ENCODE measurements at regions not wholly inside any gene's neighbourhood (a gene's known extent, or its start where the extent isn't known, plus 50 kb on each side); places are given as distances from the start of the nearest gene placed in this dataset.
"Not testable (repeated sequence)": the region's sequence is repeated elsewhere in the genome, so short reads cannot be mapped to it uniquely, and the experiment has no call there.

DNA sequence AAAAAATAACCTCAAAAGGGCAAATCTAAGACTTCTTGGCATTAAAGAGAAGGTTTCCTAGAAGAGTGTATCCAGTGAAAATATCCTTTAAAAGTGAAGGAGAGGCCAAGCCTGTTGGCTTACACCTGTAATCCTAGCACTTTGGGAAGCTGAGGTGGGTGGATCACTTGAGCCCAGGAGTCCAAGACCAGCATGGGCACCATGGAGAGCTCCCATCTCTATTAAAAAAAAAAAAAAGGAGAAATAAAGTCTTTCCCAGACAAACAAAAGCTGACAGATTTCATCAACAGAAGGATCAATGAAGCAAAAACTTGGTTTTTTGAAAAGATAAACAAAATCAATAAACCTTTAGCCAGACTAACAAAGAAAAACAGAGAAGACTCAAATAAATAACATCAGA is 67.6 kb upstream of the ZNF800 start:
- Histone ChIP-seq H3K4me1 (ENCODE audit: control insufficient read depth in 1 of 2, insufficient read depth in 2 of 2, low read length in 2 of 2) (no peaks in the 10 kb centered on the region), H3K4me3 (replicated peaks in 1 of 2; ENCODE audit: low read depth in 1 of 2, low read length in 2 of 2) (no peak overlapping the region), H3K36me3 (ENCODE audit: control insufficient read depth in 1 of 2, insufficient read depth in 2 of 2, low read length in 2 of 2) (no peaks in the 10 kb centered on the region), H3K9ac (ENCODE audit: low read length) (no peak overlapping the region), H3K79me2 (ENCODE audit: insufficient read depth, low read length) (no peaks in the 10 kb centered on the region), H3K27ac (ENCODE audit: low read depth, low read length) (no peak overlapping the region), H4K20me1 (ENCODE audit: insufficient read depth) (no peaks in the 10 kb centered on the region), H3K9me2 (ENCODE audit: insufficient read depth) (no peaks in the 10 kb centered on the region), H3K4me2 (ENCODE audit: low read length) (no peak overlapping the region), H3K9me3 (ENCODE audit: control insufficient read depth in 1 of 2, insufficient read depth in 1 of 2, low read depth in 1 of 2, low read length in 2 of 2) (peaks cover 0 to 6% of the 10 kb centered on the region in 2 experiments; a peak in 1 of 4 replicates), H3K27me3 (ENCODE audit: insufficient read depth, low read length) (0 out of 2 replicates have a peak, but pooled peaks cover 4% of the 10 kb centered on the region), H2AFZ (ENCODE audit: low read depth, low read length, poor library complexity, severe bottlenecking) (no peak overlapping the region)
- ATAC-seq: no peak
- no TSS peak for BruUV-seq (replicated peaks)
- CTCF ChIA-PET: no interaction called here
- POLR2A ChIA-PET: no interaction called here
- intact Hi-C loops (cut with micrococcal nuclease): no loop called here
- TF ChIP-seq, protein P1, sequence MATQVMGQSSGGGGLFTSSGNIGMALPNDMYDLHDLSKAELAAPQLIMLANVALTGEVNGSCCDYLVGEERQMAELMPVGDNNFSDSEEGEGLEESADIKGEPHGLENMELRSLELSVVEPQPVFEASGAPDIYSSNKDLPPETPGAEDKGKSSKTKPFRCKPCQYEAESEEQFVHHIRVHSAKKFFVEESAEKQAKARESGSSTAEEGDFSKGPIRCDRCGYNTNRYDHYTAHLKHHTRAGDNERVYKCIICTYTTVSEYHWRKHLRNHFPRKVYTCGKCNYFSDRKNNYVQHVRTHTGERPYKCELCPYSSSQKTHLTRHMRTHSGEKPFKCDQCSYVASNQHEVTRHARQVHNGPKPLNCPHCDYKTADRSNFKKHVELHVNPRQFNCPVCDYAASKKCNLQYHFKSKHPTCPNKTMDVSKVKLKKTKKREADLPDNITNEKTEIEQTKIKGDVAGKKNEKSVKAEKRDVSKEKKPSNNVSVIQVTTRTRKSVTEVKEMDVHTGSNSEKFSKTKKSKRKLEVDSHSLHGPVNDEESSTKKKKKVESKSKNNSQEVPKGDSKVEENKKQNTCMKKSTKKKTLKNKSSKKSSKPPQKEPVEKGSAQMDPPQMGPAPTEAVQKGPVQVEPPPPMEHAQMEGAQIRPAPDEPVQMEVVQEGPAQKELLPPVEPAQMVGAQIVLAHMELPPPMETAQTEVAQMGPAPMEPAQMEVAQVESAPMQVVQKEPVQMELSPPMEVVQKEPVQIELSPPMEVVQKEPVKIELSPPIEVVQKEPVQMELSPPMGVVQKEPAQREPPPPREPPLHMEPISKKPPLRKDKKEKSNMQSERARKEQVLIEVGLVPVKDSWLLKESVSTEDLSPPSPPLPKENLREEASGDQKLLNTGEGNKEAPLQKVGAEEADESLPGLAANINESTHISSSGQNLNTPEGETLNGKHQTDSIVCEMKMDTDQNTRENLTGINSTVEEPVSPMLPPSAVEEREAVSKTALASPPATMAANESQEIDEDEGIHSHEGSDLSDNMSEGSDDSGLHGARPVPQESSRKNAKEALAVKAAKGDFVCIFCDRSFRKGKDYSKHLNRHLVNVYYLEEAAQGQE (IDR thresholded peaks at IDR 0.05; ENCODE audit: low read depth): peak; percentile 49
- TF ChIP-seq POLR2A (IDR thresholded peaks at IDR 0.05; ENCODE audit: borderline replicate concordance, extremely low read depth, insufficient read depth, insufficient read length) (no peak), FOSL1 (IDR thresholded peaks at IDR 0.05; ENCODE audit: low read depth) (no peak), EGR1 (IDR thresholded peaks at IDR 0.05; ENCODE audit: low read depth) (no peak)
- no peak for DNase-seq (ENCODE audit: low read depth, low spot score)
- RAD21 ChIA-PET (ENCODE audit: low non-redundant PET in 1 of 2, low total read pairs in 2 of 2, uncharacterized antibody in 2 of 2, unreplicated experiment in 2 of 2): no interaction called here

DNA sequence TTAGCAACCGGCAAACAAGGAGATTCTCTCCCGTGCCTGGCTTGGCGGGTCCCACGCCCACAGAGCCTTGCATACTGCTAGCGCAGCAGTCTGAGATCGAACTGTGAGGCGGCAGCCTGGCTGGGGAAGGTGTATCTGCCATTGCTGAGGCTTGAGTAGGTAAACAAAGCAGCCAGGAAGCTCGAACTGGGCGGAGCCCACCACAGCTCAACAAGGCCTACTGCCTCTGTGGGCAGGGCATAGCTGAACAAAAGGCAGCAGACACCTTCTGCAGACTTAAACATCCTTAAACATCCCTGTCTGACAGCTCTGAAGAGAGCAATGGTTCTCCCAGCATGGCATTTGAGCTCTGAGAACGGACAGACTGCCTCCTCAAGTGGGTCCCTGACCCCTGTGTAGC is 58.8 kb upstream of the ZNF800 start:
- H3K27ac ChIP-seq (ENCODE audit: low read depth, low read length); H3K36me3 ChIP-seq (ENCODE audit: control insufficient read depth in 1 of 2, insufficient read depth in 2 of 2, low read length in 2 of 2); H3K9ac ChIP-seq (ENCODE audit: low read length); H4K20me1 ChIP-seq (ENCODE audit: insufficient read depth); H2AFZ ChIP-seq (ENCODE audit: low read depth, low read length, poor library complexity, severe bottlenecking); H3K79me2 ChIP-seq (ENCODE audit: insufficient read depth, low read length); H3K4me1 ChIP-seq (ENCODE audit: control insufficient read depth in 1 of 2, insufficient read depth in 2 of 2, low read length in 2 of 2); POLR2A ChIA-PET; RAD21 ChIA-PET (ENCODE audit: low non-redundant PET in 1 of 2, low total read pairs in 2 of 2, uncharacterized antibody in 2 of 2, unreplicated experiment in 2 of 2); H3K4me2 ChIP-seq (ENCODE audit: low read length); H3K9me3 ChIP-seq (ENCODE audit: control insufficient read depth in 1 of 2, insufficient read depth in 1 of 2, low read depth in 1 of 2, low read length in 2 of 2); DNase-seq (ENCODE audit: low read depth, low spot score); H3K4me3 ChIP-seq (replicated peaks in 1 of 2; ENCODE audit: low read depth in 1 of 2, low read length in 2 of 2); intact Hi-C loops (cut with micrococcal nuclease); BruUV-seq (replicated peaks); CTCF ChIA-PET; H3K9me2 ChIP-seq (ENCODE audit: insufficient read depth); ATAC-seq: not testable (repeated sequence)
- H3K27me3 ChIP-seq (ENCODE audit: insufficient read depth, low read length): peaks cover 26% of the 10 kb centered on the region

All from HCT116 (cell line).